H1 (cell line): ENCODE measurements at regions not wholly inside any gene's neighbourhood (a gene's known extent, or its start where the extent isn't known, plus 50 kb on each side); places are given as distances from the start of the nearest gene placed in this dataset.

ENCODE experiments used
- ASH2L ChIP-seq: fragments of 200-600, 300-600 bp; sonication (generic); IDR thresholded peaks from one replicate; pipeline ENCODE4 v1.7.1; 2017; ENCODE audit warnings: low read length
- BCL11A ChIP-seq, 2 experiments: IDR thresholded peaks; one replicate each; pipeline ENCODE4 v1.6.1; 2011; ENCODE audit warnings: low read depth in 2 of 2, low read length in 2 of 2, mild to moderate bottlenecking in 2 of 2
- CREB1 ChIP-seq: IDR thresholded peaks from 2 replicates; pipeline ENCODE4 v1.6.1; 2012; ENCODE audit warnings: inconsistent platforms
- EP300 ChIP-seq, 2 experiments: IDR thresholded peaks; 1 replicate in 1 of 2; 2 replicates in 1 of 2; pipeline ENCODE4 v1.6.1; 2011 to 2012; ENCODE audit warnings: low read depth in 2 of 2, low read length in 2 of 2, mild to moderate bottlenecking in 2 of 2, borderline replicate concordance in 1 of 2, inconsistent platforms in 1 of 2, moderate library complexity in 1 of 2
- GABPA ChIP-seq: IDR thresholded peaks from 2 replicates; pipeline ENCODE4 v1.6.1; 2011; ENCODE audit warnings: mild to moderate bottlenecking, low read length, moderate library complexity, borderline replicate concordance; ENCODE audit not compliant: insufficient read depth
- HDAC2 ChIP-seq, 2 experiments: fragments of 300-600 bp in 1 of 2; sonication (generic) in 1 of 2; IDR thresholded peaks; 2 replicates each; pipeline ENCODE4 v1.6.1; 2011 to 2012; ENCODE audit warnings: low read depth in 2 of 2, low read length in 2 of 2, mild to moderate bottlenecking in 2 of 2, moderate library complexity in 2 of 2, borderline replicate concordance in 1 of 2, inconsistent platforms in 1 of 2
- KDM4A ChIP-seq: IDR thresholded peaks from one replicate; pipeline ENCODE4 v1.7.1; 2012; ENCODE audit warnings: low read depth, mild to moderate bottlenecking, moderate library complexity, low read length, inconsistent platforms; ENCODE audit not compliant: severe bottlenecking
- SRF ChIP-seq: IDR thresholded peaks from 2 replicates; pipeline ENCODE4 v1.6.1; 2011; ENCODE audit warnings: mild to moderate bottlenecking, low read depth, low read length, moderate library complexity
- SUZ12 ChIP-seq: fragments of 200-600 bp; sonication (generic); IDR thresholded peaks from 2 replicates; pipeline ENCODE4 v1.6.1; 2012; ENCODE audit warnings: mild to moderate bottlenecking, inconsistent platforms, low read length, moderate library complexity, mixed read lengths
- TBP ChIP-seq: IDR thresholded peaks from 2 replicates; pipeline ENCODE4 v1.6.1; 2011; ENCODE audit warnings: low read depth, low read length, improper control_type of control experiment
- TF ChIP-seq, protein P1 (sequence below): fragments of 300-600 bp; sonication (generic); IDR thresholded peaks from 2 replicates; pipeline ENCODE4 v1.7.1; 2012; ENCODE audit warnings: low read length, moderate library complexity, mild to moderate bottlenecking, inconsistent platforms; ENCODE audit not compliant: insufficient replicate concordance

DNA sequence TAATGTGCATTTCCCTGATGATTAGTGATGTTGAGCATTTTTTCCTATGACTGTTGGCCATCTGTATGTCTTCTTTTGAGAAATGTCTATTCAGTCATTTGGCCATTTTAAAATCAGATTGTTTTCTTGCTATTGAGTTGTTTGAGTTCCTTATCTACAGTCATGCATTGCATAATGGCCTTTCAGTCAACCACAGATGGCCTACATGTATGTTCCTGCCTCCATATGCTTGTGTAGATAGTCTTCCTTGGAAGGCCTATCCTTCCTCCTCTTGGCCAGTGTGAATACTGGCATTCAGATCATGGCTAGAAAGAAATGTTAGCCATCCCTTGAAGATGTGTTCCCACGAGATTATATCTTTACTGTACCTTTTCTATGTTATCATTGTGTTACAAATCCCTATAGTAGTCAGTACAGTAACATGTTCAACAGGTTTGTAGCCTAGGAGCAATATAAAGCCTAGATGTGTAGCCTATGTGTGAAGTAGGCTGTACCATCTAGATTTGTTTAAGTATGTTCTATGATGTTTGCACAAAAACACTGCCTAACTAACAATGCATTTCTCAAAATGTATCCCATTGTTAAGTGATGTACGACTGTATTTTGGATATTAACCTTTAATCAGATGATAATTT is 65.6 kb upstream of the CD302 start (continued):
- TF ChIP-seq, protein P1, sequence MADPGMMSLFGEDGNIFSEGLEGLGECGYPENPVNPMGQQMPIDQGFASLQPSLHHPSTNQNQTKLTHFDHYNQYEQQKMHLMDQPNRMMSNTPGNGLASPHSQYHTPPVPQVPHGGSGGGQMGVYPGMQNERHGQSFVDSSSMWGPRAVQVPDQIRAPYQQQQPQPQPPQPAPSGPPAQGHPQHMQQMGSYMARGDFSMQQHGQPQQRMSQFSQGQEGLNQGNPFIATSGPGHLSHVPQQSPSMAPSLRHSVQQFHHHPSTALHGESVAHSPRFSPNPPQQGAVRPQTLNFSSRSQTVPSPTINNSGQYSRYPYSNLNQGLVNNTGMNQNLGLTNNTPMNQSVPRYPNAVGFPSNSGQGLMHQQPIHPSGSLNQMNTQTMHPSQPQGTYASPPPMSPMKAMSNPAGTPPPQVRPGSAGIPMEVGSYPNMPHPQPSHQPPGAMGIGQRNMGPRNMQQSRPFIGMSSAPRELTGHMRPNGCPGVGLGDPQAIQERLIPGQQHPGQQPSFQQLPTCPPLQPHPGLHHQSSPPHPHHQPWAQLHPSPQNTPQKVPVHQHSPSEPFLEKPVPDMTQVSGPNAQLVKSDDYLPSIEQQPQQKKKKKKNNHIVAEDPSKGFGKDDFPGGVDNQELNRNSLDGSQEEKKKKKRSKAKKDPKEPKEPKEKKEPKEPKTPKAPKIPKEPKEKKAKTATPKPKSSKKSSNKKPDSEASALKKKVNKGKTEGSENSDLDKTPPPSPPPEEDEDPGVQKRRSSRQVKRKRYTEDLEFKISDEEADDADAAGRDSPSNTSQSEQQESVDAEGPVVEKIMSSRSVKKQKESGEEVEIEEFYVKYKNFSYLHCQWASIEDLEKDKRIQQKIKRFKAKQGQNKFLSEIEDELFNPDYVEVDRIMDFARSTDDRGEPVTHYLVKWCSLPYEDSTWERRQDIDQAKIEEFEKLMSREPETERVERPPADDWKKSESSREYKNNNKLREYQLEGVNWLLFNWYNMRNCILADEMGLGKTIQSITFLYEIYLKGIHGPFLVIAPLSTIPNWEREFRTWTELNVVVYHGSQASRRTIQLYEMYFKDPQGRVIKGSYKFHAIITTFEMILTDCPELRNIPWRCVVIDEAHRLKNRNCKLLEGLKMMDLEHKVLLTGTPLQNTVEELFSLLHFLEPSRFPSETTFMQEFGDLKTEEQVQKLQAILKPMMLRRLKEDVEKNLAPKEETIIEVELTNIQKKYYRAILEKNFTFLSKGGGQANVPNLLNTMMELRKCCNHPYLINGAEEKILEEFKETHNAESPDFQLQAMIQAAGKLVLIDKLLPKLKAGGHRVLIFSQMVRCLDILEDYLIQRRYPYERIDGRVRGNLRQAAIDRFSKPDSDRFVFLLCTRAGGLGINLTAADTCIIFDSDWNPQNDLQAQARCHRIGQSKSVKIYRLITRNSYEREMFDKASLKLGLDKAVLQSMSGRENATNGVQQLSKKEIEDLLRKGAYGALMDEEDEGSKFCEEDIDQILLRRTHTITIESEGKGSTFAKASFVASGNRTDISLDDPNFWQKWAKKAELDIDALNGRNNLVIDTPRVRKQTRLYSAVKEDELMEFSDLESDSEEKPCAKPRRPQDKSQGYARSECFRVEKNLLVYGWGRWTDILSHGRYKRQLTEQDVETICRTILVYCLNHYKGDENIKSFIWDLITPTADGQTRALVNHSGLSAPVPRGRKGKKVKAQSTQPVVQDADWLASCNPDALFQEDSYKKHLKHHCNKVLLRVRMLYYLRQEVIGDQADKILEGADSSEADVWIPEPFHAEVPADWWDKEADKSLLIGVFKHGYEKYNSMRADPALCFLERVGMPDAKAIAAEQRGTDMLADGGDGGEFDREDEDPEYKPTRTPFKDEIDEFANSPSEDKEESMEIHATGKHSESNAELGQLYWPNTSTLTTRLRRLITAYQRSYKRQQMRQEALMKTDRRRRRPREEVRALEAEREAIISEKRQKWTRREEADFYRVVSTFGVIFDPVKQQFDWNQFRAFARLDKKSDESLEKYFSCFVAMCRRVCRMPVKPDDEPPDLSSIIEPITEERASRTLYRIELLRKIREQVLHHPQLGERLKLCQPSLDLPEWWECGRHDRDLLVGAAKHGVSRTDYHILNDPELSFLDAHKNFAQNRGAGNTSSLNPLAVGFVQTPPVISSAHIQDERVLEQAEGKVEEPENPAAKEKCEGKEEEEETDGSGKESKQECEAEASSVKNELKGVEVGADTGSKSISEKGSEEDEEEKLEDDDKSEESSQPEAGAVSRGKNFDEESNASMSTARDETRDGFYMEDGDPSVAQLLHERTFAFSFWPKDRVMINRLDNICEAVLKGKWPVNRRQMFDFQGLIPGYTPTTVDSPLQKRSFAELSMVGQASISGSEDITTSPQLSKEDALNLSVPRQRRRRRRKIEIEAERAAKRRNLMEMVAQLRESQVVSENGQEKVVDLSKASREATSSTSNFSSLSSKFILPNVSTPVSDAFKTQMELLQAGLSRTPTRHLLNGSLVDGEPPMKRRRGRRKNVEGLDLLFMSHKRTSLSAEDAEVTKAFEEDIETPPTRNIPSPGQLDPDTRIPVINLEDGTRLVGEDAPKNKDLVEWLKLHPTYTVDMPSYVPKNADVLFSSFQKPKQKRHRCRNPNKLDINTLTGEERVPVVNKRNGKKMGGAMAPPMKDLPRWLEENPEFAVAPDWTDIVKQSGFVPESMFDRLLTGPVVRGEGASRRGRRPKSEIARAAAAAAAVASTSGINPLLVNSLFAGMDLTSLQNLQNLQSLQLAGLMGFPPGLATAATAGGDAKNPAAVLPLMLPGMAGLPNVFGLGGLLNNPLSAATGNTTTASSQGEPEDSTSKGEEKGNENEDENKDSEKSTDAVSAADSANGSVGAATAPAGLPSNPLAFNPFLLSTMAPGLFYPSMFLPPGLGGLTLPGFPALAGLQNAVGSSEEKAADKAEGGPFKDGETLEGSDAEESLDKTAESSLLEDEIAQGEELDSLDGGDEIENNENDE, result no peak
- TF ChIP-seq GABPA (no peak), CREB1 (no peak), KDM4A (no peak), EP300 (IDR thresholded peaks at IDR 0.05; ENCODE audit: borderline replicate concordance in 1 of 2, low read depth in 2 of 2, low read length in 2 of 2) (no peak), BCL11A (IDR thresholded peaks at IDR 0.05; ENCODE audit: low read depth in 2 of 2, low read length in 2 of 2) (no peak), ASH2L (no peak), TBP (no peak), SUZ12 (no peak), HDAC2 (IDR thresholded peaks at IDR 0.05; ENCODE audit: borderline replicate concordance in 1 of 2, low read depth in 2 of 2, low read length in 2 of 2) (no peak), SRF (no peak)
